HL-60 (cell line): ENCODE measurements at regions not wholly inside any gene's neighbourhood (a gene's known extent, or its start where the extent isn't known, plus 50 kb on each side); places are given as distances from the start of the nearest gene placed in this dataset.

ENCODE experiments used
- CTCF ChIP-seq: IDR thresholded peaks from one replicate; pipeline ENCODE4 v1.5.1; 2011; ENCODE audit warnings: low read length, control low read depth, inconsistent platforms; ENCODE audit not compliant: insufficient read depth
- GABPA ChIP-seq: IDR thresholded peaks from 2 replicates; pipeline ENCODE4 v1.6.1; 2012; ENCODE audit warnings: low read depth
- POLR2AphosphoS5 ChIP-seq: IDR thresholded peaks from 2 replicates; pipeline ENCODE4 v1.6.1; 2012; ENCODE audit warnings: low read depth
- REST ChIP-seq: IDR thresholded peaks from 2 replicates; pipeline ENCODE4 v1.6.1; 2012; ENCODE audit warnings: low read depth; ENCODE audit not compliant: insufficient replicate concordance
- SPI1 ChIP-seq: IDR thresholded peaks from 2 replicates; pipeline ENCODE4 v1.6.1; 2012; ENCODE audit warnings: low read depth, mild to moderate bottlenecking, borderline replicate concordance

DNA sequence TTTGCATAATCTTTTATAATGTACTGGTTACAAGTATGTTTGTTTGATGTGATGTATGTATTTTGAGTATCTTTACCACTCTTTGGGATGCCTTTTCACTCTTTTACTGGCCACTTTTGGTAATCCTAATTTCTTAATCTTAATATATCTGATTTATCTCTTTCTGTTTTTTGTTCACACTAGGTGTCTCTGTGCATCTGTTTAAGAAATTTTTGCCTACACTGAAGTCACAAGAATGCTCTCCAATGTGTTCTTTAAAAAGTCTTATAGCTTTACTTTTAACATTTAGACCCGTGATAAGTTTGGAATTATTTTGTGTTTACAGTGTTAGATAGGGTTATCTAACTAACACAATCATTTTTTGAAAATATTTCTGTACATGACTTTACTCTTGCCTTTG lies 659.1 kb downstream of the SI start:
- TF ChIP-seq CTCF (no peak), REST (no peak), POLR2AphosphoS5 (no peak), GABPA (no peak), SPI1 (no peak)
